Ramos (cell line): ENCODE measurements at regions not wholly inside any gene's neighbourhood (a gene's known extent, or its start where the extent isn't known, plus 50 kb on each side); places are given as distances from the start of the nearest gene placed in this dataset.

Source experiments
- in situ Hi-C: fragments of 300-500 bp; cut with MboI; formaldehyde crosslinking; loops from one replicate; pipeline ENCODE4 v1.14.3; 2022; ENCODE audit warnings: low sequenced_read_pairs; ENCODE audit not compliant: unreplicated experiment

- in situ Hi-C loops: no loop called here
Observed at GRCh38 chr7:142611566-142612236, 137.6 kb upstream of the PRSS1 start.

GRCh38 chr7:142608630-142609428 lies 140.4 kb upstream of the PRSS1 start:
- in situ Hi-C loops: no loop called here

DNA sequence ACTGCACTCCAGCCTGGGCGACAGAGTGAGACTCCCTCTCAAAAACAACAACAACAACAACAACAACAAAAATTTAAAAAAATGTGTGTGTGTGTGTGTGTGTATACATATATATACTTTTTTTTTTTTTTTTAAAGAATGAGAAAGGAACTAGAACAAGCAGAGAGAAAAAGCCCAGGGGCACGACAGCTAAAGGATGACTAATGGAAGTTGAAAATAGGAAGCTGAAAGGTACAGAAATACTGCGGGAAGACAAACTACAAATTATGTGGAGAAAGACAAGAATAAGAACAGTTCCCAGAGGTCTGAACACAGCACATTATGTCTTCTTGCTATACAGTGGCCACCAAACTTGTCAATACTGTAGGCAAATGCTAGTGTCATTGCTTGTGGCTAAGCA lies 141.9 kb upstream of the PRSS1 start:
- in situ Hi-C loops: no loop called here

DNA sequence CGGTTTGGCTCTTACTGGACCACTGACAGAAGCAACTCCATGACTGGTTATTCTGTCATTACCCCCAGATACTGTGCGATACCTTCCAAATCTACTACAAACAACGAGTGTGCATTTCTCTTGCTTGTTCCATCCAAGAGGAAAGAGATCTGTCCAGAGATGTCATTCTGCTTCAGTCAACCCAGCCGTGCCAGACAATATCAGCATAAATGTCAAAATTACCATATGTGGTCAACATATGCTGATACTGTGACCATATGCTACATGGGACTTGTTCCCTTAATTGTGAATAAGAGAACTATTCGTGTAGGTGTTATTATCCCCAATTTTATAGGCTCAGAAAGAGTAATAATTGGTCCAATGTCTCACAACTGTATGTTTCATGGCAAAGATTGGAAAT lies 143.2 kb upstream of the PRSS1 start:
- in situ Hi-C loops: no loop called here

GRCh38 chr7:142604671-142605070 lies 144.6 kb upstream of the PRSS1 start:
- in situ Hi-C loops: no loop called here

DNA sequence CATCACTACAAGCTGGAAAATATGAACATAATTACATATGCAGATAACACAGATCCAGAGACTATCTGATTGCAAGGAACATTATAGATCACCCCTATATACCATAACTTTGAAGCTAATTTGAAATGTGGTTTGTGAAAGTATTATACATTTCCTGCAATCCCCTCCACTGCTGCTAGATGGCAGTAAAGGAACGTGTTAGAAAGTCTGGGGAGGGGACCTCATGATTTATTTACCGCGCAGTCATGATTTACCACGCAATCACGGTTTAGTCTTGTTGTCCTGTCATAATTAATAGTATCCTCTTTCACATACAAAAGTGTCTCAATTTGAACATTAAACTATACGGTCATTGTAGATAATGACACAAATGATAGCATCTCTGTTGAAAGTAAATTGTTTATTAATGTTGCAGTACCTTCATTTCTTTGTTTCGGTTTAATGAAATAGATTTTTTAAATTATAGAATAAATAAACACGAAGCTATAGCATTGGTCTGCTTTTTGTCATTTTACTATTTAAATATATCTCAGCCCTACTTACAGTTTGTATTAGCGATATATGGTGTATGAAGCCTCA lies 145.3 kb upstream of the PRSS1 start:
- in situ Hi-C loops: no loop called here

- in situ Hi-C loops: no loop called here
Observed at GRCh38 chr7:142602756-142603155, 146.5 kb upstream of the PRSS1 start.

- in situ Hi-C loops: no loop called here
Observed at GRCh38 chr7:142602183-142602582, 147.1 kb upstream of the PRSS1 start.

- in situ Hi-C loops: no loop called here
Observed at GRCh38 chr7:142598297-142598696, 151.0 kb upstream of the PRSS1 start.

DNA sequence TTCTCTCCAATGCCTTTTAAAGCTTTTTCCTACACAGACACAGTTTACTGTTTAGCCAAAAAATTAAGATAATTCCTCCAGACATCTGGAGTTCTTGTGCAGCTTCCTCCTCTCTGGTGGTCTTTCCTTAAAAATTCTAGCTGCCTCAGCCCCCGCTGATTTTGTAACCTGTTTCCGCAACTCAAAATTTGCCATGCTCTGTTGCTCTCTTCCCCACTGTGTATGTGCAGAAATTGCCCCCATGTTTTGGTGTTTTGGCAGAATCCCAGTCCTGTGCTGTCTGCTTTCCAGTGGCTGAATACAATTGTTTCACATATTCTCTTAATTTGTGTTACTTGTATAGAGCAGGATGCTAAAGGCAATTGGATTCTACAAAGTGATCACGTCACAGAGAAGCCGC lies 151.7 kb upstream of the PRSS1 start:
- in situ Hi-C loops: no loop called here

- in situ Hi-C loops: no loop called here
Observed at GRCh38 chr7:142595816-142596516, 153.3 kb upstream of the PRSS1 start.

- in situ Hi-C loops: no loop called here
Observed at GRCh38 chr7:142594078-142594477, 155.2 kb upstream of the PRSS1 start.

- in situ Hi-C loops: no loop called here
Observed at GRCh38 chr7:142593106-142593505, 156.2 kb upstream of the PRSS1 start.

GRCh38 chr7:142592664-142593063 lies 156.6 kb upstream of the PRSS1 start:
- in situ Hi-C loops: no loop called here

GRCh38 chr7:142592231-142592630 lies 157.0 kb upstream of the PRSS1 start:
- in situ Hi-C loops: no loop called here

GRCh38 chr7:142590830-142591457 lies 158.3 kb upstream of the PRSS1 start:
- in situ Hi-C loops: no loop called here

- in situ Hi-C loops: no loop called here
Observed at GRCh38 chr7:142590077-142590476, 159.2 kb upstream of the PRSS1 start.

GRCh38 chr7:142587578-142588191 lies 161.6 kb upstream of the PRSS1 start:
- in situ Hi-C loops: no loop called here

- in situ Hi-C loops: no loop called here
Observed at GRCh38 chr7:142586611-142587010, 162.7 kb upstream of the PRSS1 start.

DNA sequence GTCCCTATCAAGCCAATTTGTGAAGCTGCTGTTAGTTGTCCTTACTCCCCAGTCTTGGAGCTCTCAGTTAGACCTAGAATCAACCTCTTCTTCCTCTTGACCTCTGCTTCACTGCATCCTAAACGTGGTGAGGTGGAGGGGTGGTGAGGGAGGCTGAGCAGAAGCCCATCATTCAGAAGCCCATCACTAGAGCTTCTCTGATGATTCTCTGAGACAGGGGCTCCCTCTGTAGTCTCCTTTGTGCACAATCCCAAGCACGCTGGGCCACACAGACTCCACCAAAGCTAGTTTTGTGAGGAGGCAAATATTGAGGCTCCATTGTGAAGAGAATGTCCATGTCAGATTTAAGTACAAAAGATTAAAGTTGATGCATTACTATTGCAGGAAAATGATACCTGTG lies 163.8 kb upstream of the PRSS1 start:
- in situ Hi-C loops: no loop called here
